ENCODE measurements at regions not wholly inside any gene's neighbourhood (a gene's known extent, or its start where the extent isn't known, plus 50 kb on each side); places are given as distances from the start of the nearest gene placed in this dataset.

GRCh38 chr5:171682801-171683200, 102.8 kb upstream of the SMIM23 start:
- TF ChIP-seq SP1 (CRISPR knock-in tag; conservative IDR thresholded peaks at IDR 0.05) (no peak), USF2 (CRISPR knock-in tag; IDR thresholded peaks at IDR 0.05) (no peak), CTCF (IDR thresholded peaks at IDR 0.05) (no peak), FOXP4 (CRISPR knock-in tag; IDR thresholded peaks at IDR 0.05) (no peak), NR1H2 (CRISPR knock-in tag; IDR thresholded peaks at IDR 0.05) (no peak)

Measured in WTC11 (cell line).